CD4-positive, alpha-beta T cell (primary cell): ENCODE measurements at regions not wholly inside any gene's neighbourhood (a gene's known extent, or its start where the extent isn't known, plus 50 kb on each side); places are given as distances from the start of the nearest gene placed in this dataset.

Experiments used
- ATAC-seq: fragments of 200-7000 bp; cut with Tn5 transposase; one replicate; pipeline ENCODE4 v1.10.0; 2022; ENCODE audit warnings: mild to moderate bottlenecking; ENCODE audit not compliant: poor library complexity
- CTCF ChIA-PET: fragments of 350-600 bp; sonication (Branson Sonifier 250); formaldehyde crosslinking; loops from one replicate; lab custom pipeline; 2021; ENCODE audit warnings: antibody characterized with exemption, inconsistent platforms; lab: Charles Lee
- POLR2A ChIA-PET: fragments of 350-600 bp; sonication (Branson Sonifier 250); formaldehyde crosslinking; loops from one replicate; lab custom pipeline; 2021; ENCODE audit warnings: antibody characterized with exemption, inconsistent platforms; lab: Charles Lee
- DNase-seq, 14 experiments: peaks; one replicate each; pipeline ENCODE4 v3.0.0-alpha.2; 2013 to 2020; ENCODE audit warnings: mixed read lengths in 2 of 14
- H3K27ac ChIP-seq, 2 donors: one replicate each; pipeline versions ENCODE4 v1.5.1 to v1.7.0; 2013; ENCODE audit warnings: low read length in 2 of 2, low read depth in 1 of 2, mild to moderate bottlenecking in 1 of 2
- H3K27me3 ChIP-seq, 2 experiments: 1 replicate in 1 of 2; 2 replicates in 1 of 2; pipeline versions ENCODE4 v1.6.1 to v1.7.0; 2013; ENCODE audit warnings: low read length in 2 of 2, control low read depth in 1 of 2, mild to moderate bottlenecking in 1 of 2, moderate library complexity in 1 of 2; ENCODE audit not compliant: insufficient read depth in 2 of 2, control insufficient read depth in 1 of 2
- H3K36me3 ChIP-seq: one replicate; pipeline ENCODE4 v1.6.1; 2013; ENCODE audit warnings: low read length, control low read depth; ENCODE audit not compliant: insufficient read depth
- H3K4me1 ChIP-seq: one replicate; pipeline ENCODE4 v1.6.1; 2013; ENCODE audit warnings: low read length, control low read depth; ENCODE audit not compliant: insufficient read depth
- H3K4me3 ChIP-seq: one replicate; pipeline ENCODE4 v1.5.1; 2013; ENCODE audit warnings: mild to moderate bottlenecking, low read length, moderate library complexity
- H3K9me3 ChIP-seq, 2 experiments: 1 replicate in 1 of 2; 2 replicates in 1 of 2; pipeline versions ENCODE4 v1.6.1 to v1.7.0; 2013; ENCODE audit warnings: low read length in 2 of 2, mild to moderate bottlenecking in 2 of 2, control low read depth in 1 of 2, moderate library complexity in 1 of 2; ENCODE audit not compliant: control insufficient read depth in 1 of 2, insufficient read depth in 1 of 2
- H3K27ac Mint-ChIP-seq: one replicate; pipeline ENCODE4 v1.8.0; 2020; ENCODE audit warnings: mixed read lengths
- H3K27me3 Mint-ChIP-seq: one replicate; pipeline ENCODE4 v1.8.0; 2021; ENCODE audit warnings: mixed read lengths
- H3K36me3 Mint-ChIP-seq: one replicate; pipeline ENCODE4 v1.8.0; 2021; ENCODE audit warnings: low read depth, mixed read lengths
- H3K4me1 Mint-ChIP-seq: one replicate; pipeline ENCODE4 v1.8.0; 2021; ENCODE audit warnings: low read depth, mixed read lengths
- H3K4me3 Mint-ChIP-seq: one replicate; pipeline ENCODE4 v1.8.0; 2020; ENCODE audit warnings: mild to moderate bottlenecking, mixed read lengths
- H3K9me3 Mint-ChIP-seq: one replicate; pipeline ENCODE4 v1.8.0; 2020; ENCODE audit warnings: mixed read lengths
- intact Hi-C, 2 experiments: fragments of 100-400 bp; cut with DNase I in 1 of 2; cut with micrococcal nuclease in 1 of 2; formaldehyde crosslinking; loops; one replicate each; pipeline versions ENCODE4 v1.15.1 to v1.9.0; 2023 to 2025; cut with DNase I, micrococcal nuclease
- TF ChIP-seq, protein P1 (sequence below): fragments of 200-600 bp; IDR thresholded peaks from one replicate; pipeline ENCODE4 v1.8.0; 2022; ENCODE audit warnings: antibody characterized with exemption, mild to moderate bottlenecking

DNA sequence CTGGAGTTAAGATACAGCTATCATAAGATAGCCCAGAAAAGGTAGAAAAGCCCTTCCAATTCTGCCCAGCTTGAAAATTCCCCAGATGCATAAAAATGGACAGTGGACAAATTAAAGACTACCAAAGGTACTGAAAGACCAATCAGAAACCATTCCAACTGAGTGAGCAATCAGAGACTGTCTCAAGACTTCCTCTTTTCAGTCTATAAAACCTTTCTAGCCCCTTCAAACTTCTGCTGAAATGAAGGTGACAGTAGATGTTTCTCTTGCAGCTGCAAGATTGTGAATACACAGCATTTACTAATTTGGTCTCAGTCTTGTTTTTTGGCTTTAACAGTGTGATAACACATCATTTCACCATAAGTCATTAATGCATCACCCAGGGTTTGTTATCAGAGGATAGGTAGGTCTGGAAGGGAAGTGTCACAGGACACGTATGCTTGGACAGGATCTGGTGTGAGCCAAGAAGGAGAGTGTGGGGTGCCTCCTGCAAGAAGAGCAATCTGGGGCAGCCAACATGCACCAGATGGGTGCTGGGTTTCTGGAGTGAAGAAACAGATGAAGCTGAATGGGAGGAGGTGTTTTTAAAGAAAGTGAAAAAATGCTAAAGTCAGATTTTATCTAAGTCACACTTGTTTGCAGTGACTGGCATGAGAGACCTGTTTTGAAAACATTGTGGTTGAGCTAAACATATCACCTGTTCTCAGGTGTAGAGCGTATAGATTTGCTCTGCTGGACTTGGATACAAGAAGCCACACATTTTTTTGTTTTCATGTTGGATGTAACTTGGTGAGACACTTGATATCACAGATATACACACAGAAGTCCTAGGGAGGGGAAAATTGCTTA lies 75.3 kb upstream of the DDX18 start:
- H3K4me3 Mint-ChIP-seq, result no peak overlapping the region
- no peak for ATAC-seq

DNA sequence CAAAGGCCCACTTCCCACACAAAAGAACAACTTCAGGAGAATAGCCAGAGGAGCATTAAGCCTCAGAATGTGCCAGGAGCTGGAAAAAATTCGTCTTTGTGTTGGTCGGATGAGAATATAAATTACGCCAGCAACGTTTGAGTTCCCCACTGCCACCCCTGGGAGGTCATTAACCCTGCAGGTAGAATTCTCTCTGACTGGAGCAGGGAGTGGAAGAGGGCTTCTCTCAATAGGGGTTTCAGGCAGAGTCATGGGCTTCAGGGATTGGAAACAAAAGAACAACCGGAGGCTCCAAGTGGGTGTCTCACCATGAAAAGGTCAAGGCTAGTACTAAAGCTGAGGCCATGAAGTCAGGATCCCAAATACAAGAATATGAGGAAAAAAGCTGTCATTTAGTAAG lies 69.0 kb upstream of the DDX18 start:
- Mint-ChIP-seq H3K4me1 (no peaks in the 10 kb centered on the region), H3K9me3 (peaks cover 3% of the 10 kb centered on the region), H3K4me3 (no peak overlapping the region), H3K36me3 (no peaks in the 10 kb centered on the region), H3K27ac (no peak overlapping the region), H3K27me3 (peaks cover 24% of the 10 kb centered on the region)
- DNase-seq (no peak), ATAC-seq (no peak)
- Histone ChIP-seq H3K4me1 (no peaks in the 10 kb centered on the region), H3K4me3 (no peak overlapping the region), H3K9me3 (no peaks in the 10 kb centered on the region), H3K27me3 (no peaks in the 10 kb centered on the region), H3K36me3 (no peaks in the 10 kb centered on the region), H3K27ac (no peak overlapping the region)
- ChIA-PET CTCF (no interaction called here), POLR2A (no interaction called here)
- TF ChIP-seq, protein P1, sequence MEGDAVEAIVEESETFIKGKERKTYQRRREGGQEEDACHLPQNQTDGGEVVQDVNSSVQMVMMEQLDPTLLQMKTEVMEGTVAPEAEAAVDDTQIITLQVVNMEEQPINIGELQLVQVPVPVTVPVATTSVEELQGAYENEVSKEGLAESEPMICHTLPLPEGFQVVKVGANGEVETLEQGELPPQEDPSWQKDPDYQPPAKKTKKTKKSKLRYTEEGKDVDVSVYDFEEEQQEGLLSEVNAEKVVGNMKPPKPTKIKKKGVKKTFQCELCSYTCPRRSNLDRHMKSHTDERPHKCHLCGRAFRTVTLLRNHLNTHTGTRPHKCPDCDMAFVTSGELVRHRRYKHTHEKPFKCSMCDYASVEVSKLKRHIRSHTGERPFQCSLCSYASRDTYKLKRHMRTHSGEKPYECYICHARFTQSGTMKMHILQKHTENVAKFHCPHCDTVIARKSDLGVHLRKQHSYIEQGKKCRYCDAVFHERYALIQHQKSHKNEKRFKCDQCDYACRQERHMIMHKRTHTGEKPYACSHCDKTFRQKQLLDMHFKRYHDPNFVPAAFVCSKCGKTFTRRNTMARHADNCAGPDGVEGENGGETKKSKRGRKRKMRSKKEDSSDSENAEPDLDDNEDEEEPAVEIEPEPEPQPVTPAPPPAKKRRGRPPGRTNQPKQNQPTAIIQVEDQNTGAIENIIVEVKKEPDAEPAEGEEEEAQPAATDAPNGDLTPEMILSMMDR, result no peak
- intact Hi-C loops, result no loop called here

More for the DNA sequence above, 75.3 kb upstream of the DDX18 start:
- H3K27me3 ChIP-seq, result no peaks in the 10 kb centered on the region
- H3K27ac Mint-ChIP-seq, result no peak overlapping the region
- intact Hi-C loops, result no loop called here
- DNase-seq, result no peak
- no peaks in the 10 kb centered on the region for H3K4me1 ChIP-seq
- peaks cover 15% of the 10 kb centered on the region for H3K27me3 Mint-ChIP-seq
- ChIA-PET POLR2A (no interaction called here), CTCF (no interaction called here)
- H3K9me3 ChIP-seq, result no peaks in the 10 kb centered on the region
- H3K4me1 Mint-ChIP-seq, result no peaks in the 10 kb centered on the region
- H3K36me3 ChIP-seq, result no peaks in the 10 kb centered on the region
- no peaks in the 10 kb centered on the region for H3K36me3 Mint-ChIP-seq
- H3K27ac ChIP-seq, result no peak overlapping the region
- H3K9me3 Mint-ChIP-seq, result peaks cover 3% of the 10 kb centered on the region
- TF ChIP-seq, protein P1, result no peak
- no peak overlapping the region for H3K4me3 ChIP-seq

DNA sequence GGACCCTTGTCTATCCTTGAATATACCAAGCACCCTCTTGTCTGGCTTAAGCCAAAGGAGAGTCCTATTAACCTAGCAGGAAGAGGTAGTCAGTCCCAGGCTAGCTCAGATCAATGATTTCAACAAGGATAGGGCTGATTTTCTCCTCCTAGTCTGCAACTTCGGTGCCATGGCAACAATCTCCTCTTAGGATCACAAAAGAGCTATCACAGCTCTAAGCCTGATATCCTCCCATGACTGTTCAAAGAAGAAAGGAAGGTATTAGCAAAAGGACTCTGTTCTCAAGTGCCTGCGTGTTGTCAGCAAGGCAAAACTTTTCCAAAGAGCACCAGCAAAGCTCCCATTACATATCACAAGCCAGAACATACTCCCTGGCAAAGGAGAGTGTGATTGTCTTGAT lies 58.7 kb upstream of the DDX18 start:
- no peak overlapping the region for H3K27ac ChIP-seq
- H3K4me3 ChIP-seq, result no peak overlapping the region
- H3K4me3 Mint-ChIP-seq, result no peak overlapping the region
- no peak for ATAC-seq
- H3K9me3 ChIP-seq, result no peaks in the 10 kb centered on the region
- DNase-seq, result no peak
- ChIA-PET POLR2A (no interaction called here), CTCF (no interaction called here)
- H3K9me3 Mint-ChIP-seq, result no peaks in the 10 kb centered on the region
- TF ChIP-seq, protein P1, result no peak
- H3K4me1 ChIP-seq, result no peaks in the 10 kb centered on the region
- H3K4me1 Mint-ChIP-seq, result no peaks in the 10 kb centered on the region
- intact Hi-C loops, result no loop called here
- H3K36me3 ChIP-seq, result no peaks in the 10 kb centered on the region
- no peaks in the 10 kb centered on the region for H3K27me3 Mint-ChIP-seq
- H3K36me3 Mint-ChIP-seq, result no peaks in the 10 kb centered on the region
- no peak overlapping the region for H3K27ac Mint-ChIP-seq
- H3K27me3 ChIP-seq, result no peaks in the 10 kb centered on the region
